Transverse colon (tissue), 4 donors: ENCODE measurements at regions not wholly inside any gene's neighbourhood (a gene's known extent, or its start where the extent isn't known, plus 50 kb on each side); places are given as distances from the start of the nearest gene placed in this dataset.

ENCODE experiments used
- POLR2AphosphoS5 ChIP-seq, 3 donors: sonication (generic); formaldehyde crosslinking; IDR thresholded peaks; one replicate each; pipeline ENCODE4 v1.6.1; 2016; ENCODE audit warnings: antibody characterized with exemption in 3 of 3
- TF ChIP-seq, protein P1 (sequence below), 5 experiments: fragments of 200-600 bp in 3 of 5; fragments of 450-650 bp in 2 of 5; sonication (generic) in 3 of 5; IDR thresholded peaks; 1 replicate in 2 of 5; 2 replicates in 3 of 5; pipeline ENCODE4 v1.5.1; 2016 to 2017; ENCODE audit warnings: antibody characterized with exemption in 5 of 5, inconsistent platforms in 3 of 5, mild to moderate bottlenecking in 2 of 5, moderate library complexity in 1 of 5

DNA sequence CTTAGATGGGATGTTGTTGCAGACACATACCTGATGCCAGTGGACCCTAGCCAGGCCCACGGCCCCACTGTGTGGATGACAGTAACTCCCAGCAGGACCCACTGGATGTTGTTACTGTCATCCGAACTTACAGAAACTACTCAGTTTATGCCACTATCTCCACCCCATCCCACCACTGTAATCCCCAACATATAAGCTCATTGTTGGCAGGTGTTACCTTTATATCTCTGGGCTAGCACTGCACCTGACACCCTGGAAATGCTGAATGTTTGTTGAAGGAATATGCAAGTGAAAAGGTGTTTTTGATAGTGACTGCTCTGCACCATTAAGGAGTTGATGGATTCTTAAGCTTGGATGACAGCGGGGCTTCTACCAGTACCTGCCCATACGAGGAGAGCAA, 133.5 kb upstream of the ASB18 start:
- TF ChIP-seq, protein P1, sequence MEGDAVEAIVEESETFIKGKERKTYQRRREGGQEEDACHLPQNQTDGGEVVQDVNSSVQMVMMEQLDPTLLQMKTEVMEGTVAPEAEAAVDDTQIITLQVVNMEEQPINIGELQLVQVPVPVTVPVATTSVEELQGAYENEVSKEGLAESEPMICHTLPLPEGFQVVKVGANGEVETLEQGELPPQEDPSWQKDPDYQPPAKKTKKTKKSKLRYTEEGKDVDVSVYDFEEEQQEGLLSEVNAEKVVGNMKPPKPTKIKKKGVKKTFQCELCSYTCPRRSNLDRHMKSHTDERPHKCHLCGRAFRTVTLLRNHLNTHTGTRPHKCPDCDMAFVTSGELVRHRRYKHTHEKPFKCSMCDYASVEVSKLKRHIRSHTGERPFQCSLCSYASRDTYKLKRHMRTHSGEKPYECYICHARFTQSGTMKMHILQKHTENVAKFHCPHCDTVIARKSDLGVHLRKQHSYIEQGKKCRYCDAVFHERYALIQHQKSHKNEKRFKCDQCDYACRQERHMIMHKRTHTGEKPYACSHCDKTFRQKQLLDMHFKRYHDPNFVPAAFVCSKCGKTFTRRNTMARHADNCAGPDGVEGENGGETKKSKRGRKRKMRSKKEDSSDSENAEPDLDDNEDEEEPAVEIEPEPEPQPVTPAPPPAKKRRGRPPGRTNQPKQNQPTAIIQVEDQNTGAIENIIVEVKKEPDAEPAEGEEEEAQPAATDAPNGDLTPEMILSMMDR (IDR thresholded peaks at IDR 0.05) = no peak
- no peak for TF ChIP-seq POLR2AphosphoS5 (IDR thresholded peaks at IDR 0.05)
